SK-N-SH (cell line): ENCODE measurements at regions not wholly inside any gene's neighbourhood (a gene's known extent, or its start where the extent isn't known, plus 50 kb on each side); places are given as distances from the start of the nearest gene placed in this dataset.
"Not testable (repeated sequence)": the region's sequence is repeated elsewhere in the genome, so short reads cannot be mapped to it uniquely, and the experiment has no call there.

ENCODE experiments used
- CTCF ChIA-PET: fragments of 300-600, 350-600 bp; formaldehyde crosslinking; extraction: SDS; loops from one replicate; lab custom pipeline; 2021; lab: Yijun Ruan, JAX
- POLR2A ChIA-PET: fragments of 350-600 bp; sonication (Branson Sonifier 250); formaldehyde crosslinking; extraction: SDS; loops from one replicate; lab custom pipeline; 2020; ENCODE audit warnings: antibody characterized with exemption, inconsistent platforms; lab: Yijun Ruan, JAX
- DNase-seq: peaks from one replicate; pipeline ENCODE4 v3.0.0; 2012
- H2AFZ ChIP-seq: fragments of 200-600 bp; sonication (generic); 2 replicates; pipeline ENCODE4 v1.8.1; 2016; ENCODE audit warnings: antibody characterized with exemption, mild to moderate bottlenecking, low read depth
- H3F3A ChIP-seq: fragments of 200-600 bp; sonication (generic); replicated peaks from 2 replicates; pipeline ENCODE3; 2016; ENCODE audit warnings: antibody characterized with exemption, mild to moderate bottlenecking; ENCODE audit not compliant: insufficient read depth
- H3K27ac ChIP-seq, 2 experiments: fragments of 200-500 bp in 1 of 2; fragments of 200-600 bp in 1 of 2; sonication (Bioruptor generic) in 1 of 2; sonication (generic), shearing (Covaris generic) in 1 of 2; 2 replicates each; pipeline versions ENCODE4 v1.5.1 to v1.6.1; 2014 to 2016; ENCODE audit warnings: low read depth in 2 of 2, inconsistent platforms in 1 of 2, low read length in 1 of 2, mild to moderate bottlenecking in 1 of 2, mixed read lengths in 1 of 2
- H3K27me3 ChIP-seq: fragments of 200-600 bp; sonication (generic), shearing (Covaris generic); 2 replicates; pipeline ENCODE4 v1.6.1; 2016; ENCODE audit warnings: mixed run types; ENCODE audit not compliant: insufficient read depth
- H3K36me3 ChIP-seq, 2 experiments: fragments of 200-500 bp in 1 of 2; fragments of 200-600 bp in 1 of 2; sonication (Bioruptor generic) in 1 of 2; sonication (generic) in 1 of 2; replicated peaks in 1 of 2; 2 replicates each; pipeline versions ENCODE3 to v1.5.1; 2014 to 2016; ENCODE audit warnings: low read length in 1 of 2, mild to moderate bottlenecking in 1 of 2; ENCODE audit not compliant: insufficient read depth in 2 of 2, control insufficient read depth in 1 of 2
- H3K4me1 ChIP-seq, 2 experiments: fragments of 200-500 bp in 1 of 2; fragments of 200-600 bp in 1 of 2; sonication (Bioruptor generic) in 1 of 2; sonication (generic), shearing (Covaris generic) in 1 of 2; 2 replicates each; pipeline versions ENCODE4 v1.5.1 to v1.6.1; 2014 to 2016; ENCODE audit warnings: low read depth in 1 of 2, low read length in 1 of 2, mixed run types in 1 of 2; ENCODE audit not compliant: insufficient read depth in 2 of 2, control insufficient read depth in 1 of 2
- H3K4me2 ChIP-seq: fragments of 200-600 bp; sonication (generic), shearing (Covaris generic); 2 replicates; pipeline ENCODE4 v1.6.1; 2017; ENCODE audit warnings: mixed run types
- H3K4me3 ChIP-seq, 2 experiments: fragments of 200-500 bp in 1 of 2; fragments of 200-600 bp in 1 of 2; sonication (Bioruptor generic) in 1 of 2; sonication (generic), shearing (Covaris generic) in 1 of 2; 2 replicates each; pipeline versions ENCODE4 v1.5.1 to v1.8.1; 2014 to 2016; ENCODE audit warnings: low read depth in 2 of 2, inconsistent platforms in 1 of 2, low read length in 1 of 2, mild to moderate bottlenecking in 1 of 2, mixed read lengths in 1 of 2, moderate library complexity in 1 of 2
- H3K79me2 ChIP-seq: fragments of 200-600 bp; sonication (generic); 2 replicates; pipeline ENCODE4 v1.8.1; 2017; ENCODE audit warnings: mild to moderate bottlenecking; ENCODE audit not compliant: insufficient read depth
- H3K9ac ChIP-seq: fragments of 200-600 bp; sonication (generic); 2 replicates; pipeline ENCODE4 v1.6.1; 2017; ENCODE audit warnings: mixed run types
- H3K9me2 ChIP-seq: fragments of 200-600 bp; sonication (generic); 2 replicates; pipeline ENCODE4 v1.6.1; 2017; ENCODE audit warnings: mixed run types
- H3K9me3 ChIP-seq: fragments of 200-600 bp; sonication (generic); 2 replicates; pipeline ENCODE4 v1.6.1; 2017; ENCODE audit warnings: mixed run types, mild to moderate bottlenecking, moderate library complexity
- H4K20me1 ChIP-seq: fragments of 200-600 bp; sonication (generic); 2 replicates; pipeline ENCODE4 v1.6.1; 2017; ENCODE audit warnings: mild to moderate bottlenecking, mixed run types; ENCODE audit not compliant: insufficient read depth
- CHD2 ChIP-seq: fragments of 150-350 bp; IDR thresholded peaks from 2 replicates; pipeline ENCODE4 v1.6.1; 2018; ENCODE audit warnings: low read length; ENCODE audit not compliant: partially characterized antibody
- EP300 ChIP-seq, 2 experiments: IDR thresholded peaks; 2 replicates each; pipeline versions ENCODE4 v1.4.0 to v1.6.1; 2012; ENCODE audit warnings: borderline replicate concordance in 1 of 2, low read depth in 1 of 2, low read length in 1 of 2
- FOXM1 ChIP-seq: IDR thresholded peaks from 2 replicates; pipeline ENCODE4 v1.4.0; 2012; ENCODE audit warnings: low read depth, mild to moderate bottlenecking
- IRF3 ChIP-seq: fragments of 150-350 bp; IDR thresholded peaks from 2 replicates; pipeline ENCODE4 v1.6.1; 2016; ENCODE audit warnings: mild to moderate bottlenecking, low read depth, low read length
- MAX ChIP-seq: IDR thresholded peaks from 2 replicates; pipeline ENCODE4 v1.4.0; 2012; ENCODE audit warnings: low read depth
- MEF2A ChIP-seq: IDR thresholded peaks from 2 replicates; pipeline ENCODE4 v1.4.0; 2012; ENCODE audit warnings: low read depth, borderline replicate concordance
- POLR2AphosphoS5 ChIP-seq: IDR thresholded peaks from 2 replicates; pipeline ENCODE4 v1.6.1; 2012; ENCODE audit warnings: low read depth, low read length
- RAD21 ChIP-seq: IDR thresholded peaks from 2 replicates; pipeline ENCODE4 v1.6.1; 2012; ENCODE audit warnings: mild to moderate bottlenecking, low read length
- SMC3 ChIP-seq: IDR thresholded peaks from 2 replicates; pipeline ENCODE4 v1.6.1; 2012; ENCODE audit warnings: low read depth, low read length, improper control_type of control experiment
- TCF12 ChIP-seq: IDR thresholded peaks from 2 replicates; pipeline ENCODE4 v1.4.0; 2012
- TEAD4 ChIP-seq: IDR thresholded peaks from 2 replicates; pipeline ENCODE4 v1.4.0; 2012; ENCODE audit warnings: mild to moderate bottlenecking, borderline replicate concordance; ENCODE audit not compliant: insufficient read depth
- WGBS: methylation state at CpG from one replicate; pipeline ENCODE4 v1.1.6; 2017; ENCODE audit warnings: low lambda C conversion rate; 5-methylcytosine and 5-hydroxymethylcytosine counted together
- TF ChIP-seq, protein P1 (sequence below): IDR thresholded peaks from 2 replicates; pipeline ENCODE4; 2012

- TF ChIP-seq MEF2A, result no peak
- no peak for TF ChIP-seq CHD2
- no peak for TF ChIP-seq TEAD4
- TF ChIP-seq POLR2AphosphoS5, result no peak
- TF ChIP-seq MAX, result no peak
- TF ChIP-seq TCF12, result no peak
Measured at GRCh38 chr18:56444201-56444600, 194.2 kb downstream of the TXNL1 start (continued).

- no peaks in the 10 kb centered on the region for H3K27me3 ChIP-seq
- H3K9ac ChIP-seq, result no peak overlapping the region
- TF ChIP-seq RAD21 (no peak), FOXM1 (no peak), SMC3 (no peak), EP300 (IDR thresholded peaks at IDR 0.05; ENCODE audit: borderline replicate concordance in 1 of 2, low read depth in 1 of 2, low read length in 1 of 2) (no peak), IRF3 (no peak)
- TF ChIP-seq, protein P1, sequence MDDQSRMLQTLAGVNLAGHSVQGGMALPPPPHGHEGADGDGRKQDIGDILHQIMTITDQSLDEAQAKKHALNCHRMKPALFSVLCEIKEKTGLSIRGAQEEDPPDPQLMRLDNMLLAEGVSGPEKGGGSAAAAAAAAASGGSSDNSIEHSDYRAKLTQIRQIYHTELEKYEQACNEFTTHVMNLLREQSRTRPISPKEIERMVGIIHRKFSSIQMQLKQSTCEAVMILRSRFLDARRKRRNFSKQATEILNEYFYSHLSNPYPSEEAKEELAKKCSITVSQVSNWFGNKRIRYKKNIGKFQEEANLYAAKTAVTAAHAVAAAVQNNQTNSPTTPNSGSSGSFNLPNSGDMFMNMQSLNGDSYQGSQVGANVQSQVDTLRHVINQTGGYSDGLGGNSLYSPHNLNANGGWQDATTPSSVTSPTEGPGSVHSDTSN, result no peak
- WGBS, result 80% methylated on average over 3 of the region's 3 CpGs
- H3K4me3 ChIP-seq, result no peak overlapping the region
- H3K27ac ChIP-seq, result no peak overlapping the region
- ChIA-PET POLR2A (no interaction called here), CTCF (no interaction called here)
- no peaks in the 10 kb centered on the region for H3K9me2 ChIP-seq
- no peak overlapping the region for H2AFZ ChIP-seq
- H3K4me2 ChIP-seq, result no peak overlapping the region
- no peaks in the 10 kb centered on the region for H4K20me1 ChIP-seq
- no peaks in the 10 kb centered on the region for H3K79me2 ChIP-seq
- H3K9me3 ChIP-seq, result no peaks in the 10 kb centered on the region
- H3K36me3 ChIP-seq, result no peaks in the 10 kb centered on the region
- H3K4me1 ChIP-seq, result no peaks in the 10 kb centered on the region; a peak in 2 of 4 replicates
- no peaks in the 10 kb centered on the region for H3F3A ChIP-seq
- no peak for DNase-seq
Measured at GRCh38 chr18:56443166-56443907, 195.1 kb downstream of the TXNL1 start.

DNA sequence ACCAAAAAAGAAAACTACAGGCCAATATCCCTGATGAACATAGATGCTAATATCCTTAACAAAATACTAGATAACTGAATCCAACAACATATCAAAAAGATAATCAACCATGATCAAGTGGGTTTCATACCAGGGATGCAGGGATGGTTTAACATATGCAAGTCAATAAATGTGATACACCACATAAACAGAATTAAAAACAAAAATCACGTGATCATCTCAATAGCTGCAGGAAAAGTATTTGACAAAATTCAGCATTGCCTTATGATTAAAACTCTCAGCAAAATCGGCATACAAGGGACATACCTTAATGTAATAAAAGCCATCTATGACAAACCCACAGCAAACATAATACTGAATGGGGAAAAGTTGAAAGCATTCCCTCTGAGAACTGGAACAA, 199.9 kb downstream of the TXNL1 start:
- CTCF ChIA-PET, H3F3A ChIP-seq, H3K79me2 ChIP-seq: not testable (repeated sequence)

More for the DNA sequence above, 199.9 kb downstream of the TXNL1 start:
- H3K36me3 ChIP-seq, H2AFZ ChIP-seq, DNase-seq, H4K20me1 ChIP-seq, H3K27ac ChIP-seq, H3K9ac ChIP-seq, H3K4me3 ChIP-seq, H3K27me3 ChIP-seq, POLR2A ChIA-PET, H3K4me1 ChIP-seq, H3K4me2 ChIP-seq, H3K9me3 ChIP-seq, H3K9me2 ChIP-seq: not testable (repeated sequence)
- 44% methylated on average over 2 of the region's 2 CpGs for WGBS
